PC-9 (cell line): ENCODE measurements at regions not wholly inside any gene's neighbourhood (a gene's known extent, or its start where the extent isn't known, plus 50 kb on each side); places are given as distances from the start of the nearest gene placed in this dataset.

Source experiments
- CTCF ChIP-seq: fragments of 200-600 bp; sonication (generic); conservative IDR thresholded peaks from 2 replicates; pipeline ENCODE4 v1.6.1; 2017; ENCODE audit warnings: mixed run types, antibody characterized with exemption, mild to moderate bottlenecking, moderate library complexity
- EZH2 ChIP-seq: fragments of 200-600 bp; sonication (generic); IDR thresholded peaks from 2 replicates; pipeline ENCODE4 v1.8.0; 2017; ENCODE audit warnings: antibody characterized with exemption, low read depth

DNA sequence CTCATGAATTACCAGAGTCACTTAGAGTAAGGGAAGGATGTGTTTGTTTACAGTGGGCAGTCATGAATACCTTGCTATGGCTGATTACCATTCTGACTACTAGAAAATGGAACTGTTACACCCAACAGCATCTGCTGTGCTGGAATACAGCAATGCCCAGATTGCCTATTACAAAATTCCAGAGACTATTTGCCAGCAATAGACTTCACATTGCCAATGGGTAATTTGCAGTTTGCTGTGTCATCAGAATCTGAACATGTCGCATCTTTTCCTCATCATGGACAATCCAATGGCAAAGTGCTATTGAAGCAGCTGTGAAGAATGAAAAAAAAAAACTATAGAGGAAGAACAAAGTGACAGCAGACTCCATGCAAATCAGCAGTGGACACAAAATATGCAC, 356.6 kb downstream of the CXXC4 start:
- TF ChIP-seq CTCF (no peak), EZH2 (no peak)
